NCI-H1105 (cell line): ENCODE measurements at regions not wholly inside any gene's neighbourhood (a gene's known extent, or its start where the extent isn't known, plus 50 kb on each side); places are given as distances from the start of the nearest gene placed in this dataset.
"Not testable (repeated sequence)": the region's sequence is repeated elsewhere in the genome, so short reads cannot be mapped to it uniquely, and the experiment has no call there.

Source experiments
- DNase-seq: peaks from one replicate; lab custom pipeline; 2025; lab: John Stamatoyannopoulos, UW

GRCh38 chr3:153830552-153830951 lies 290.6 kb upstream of the ARHGEF26 start:
- DNase-seq: no peak

DNA sequence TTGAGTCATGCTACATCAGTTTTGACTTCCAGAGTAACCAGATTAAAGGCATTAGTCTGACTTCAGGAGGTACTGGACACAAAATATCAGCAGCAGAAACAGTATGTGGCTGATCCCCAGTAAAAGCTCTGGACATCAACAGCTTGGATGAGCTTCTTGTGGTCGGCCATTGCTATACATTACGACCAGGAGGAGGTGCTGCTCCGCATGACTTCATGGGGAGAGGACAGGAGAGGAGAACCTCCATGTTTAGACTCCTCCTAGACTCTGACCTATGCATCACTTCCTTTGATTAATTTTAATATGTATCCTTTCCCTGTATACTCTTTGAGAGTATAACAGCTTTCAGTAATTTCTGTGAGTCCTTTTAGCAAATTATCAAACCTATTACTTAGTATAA lies 285.6 kb upstream of the ARHGEF26 start:
- no peak for DNase-seq

- DNase-seq: no peak
Observed at GRCh38 chr3:153840487-153840886, 280.7 kb upstream of the ARHGEF26 start.

GRCh38 chr3:153843994-153844393 lies 277.2 kb upstream of the ARHGEF26 start:
- DNase-seq: no peak

- no peak for DNase-seq
Observed at GRCh38 chr3:153845311-153845710, 275.9 kb upstream of the ARHGEF26 start.

DNA sequence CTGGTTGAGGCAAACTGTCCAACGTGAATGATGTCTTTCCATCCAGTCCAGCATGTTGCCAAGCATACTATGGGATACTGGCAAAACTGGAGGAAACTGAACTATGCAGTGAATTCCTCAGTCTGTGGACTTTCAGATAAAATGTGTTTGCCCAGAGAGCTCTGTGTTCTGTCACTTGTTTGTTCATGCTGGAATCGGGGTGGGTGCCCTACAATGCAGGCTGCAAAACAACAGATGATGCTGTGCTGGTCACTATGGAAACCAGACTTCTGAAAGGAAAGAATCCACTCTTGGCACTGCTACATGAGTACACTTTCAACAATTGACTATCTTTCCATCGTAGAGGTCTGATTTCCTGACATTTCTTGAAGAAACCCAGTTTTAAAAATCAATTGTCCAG lies 272.5 kb upstream of the ARHGEF26 start:
- peak; percentile 46 for DNase-seq

- DNase-seq: no peak
Observed at GRCh38 chr3:153852355-153852754, 268.8 kb upstream of the ARHGEF26 start.

DNA sequence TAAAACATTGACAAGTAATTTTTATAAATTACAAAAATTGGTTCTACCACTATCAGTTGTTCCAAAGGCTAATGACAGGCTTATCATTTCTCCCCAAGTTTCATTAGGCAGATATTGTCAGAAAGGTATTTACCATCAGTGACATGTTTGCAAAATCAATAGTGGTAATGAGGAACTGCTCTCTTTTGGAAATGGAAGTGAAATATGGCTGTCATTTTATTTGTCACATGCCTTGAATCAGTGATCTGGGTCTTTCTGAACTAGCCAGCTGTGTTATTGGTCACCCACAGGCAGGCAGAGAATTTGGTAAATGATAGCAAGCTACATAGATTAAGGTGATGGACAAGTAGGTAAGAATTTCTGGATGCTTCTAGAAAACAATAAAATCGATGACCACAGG lies 268.0 kb upstream of the ARHGEF26 start:
- DNase-seq: no peak

- no peak for DNase-seq
Observed at GRCh38 chr3:153855772-153856171, 265.4 kb upstream of the ARHGEF26 start.

GRCh38 chr3:153856932-153857331 lies 264.3 kb upstream of the ARHGEF26 start:
- DNase-seq: no peak

- DNase-seq: no peak
Observed at GRCh38 chr3:153864793-153865192, 256.4 kb upstream of the ARHGEF26 start.

DNA sequence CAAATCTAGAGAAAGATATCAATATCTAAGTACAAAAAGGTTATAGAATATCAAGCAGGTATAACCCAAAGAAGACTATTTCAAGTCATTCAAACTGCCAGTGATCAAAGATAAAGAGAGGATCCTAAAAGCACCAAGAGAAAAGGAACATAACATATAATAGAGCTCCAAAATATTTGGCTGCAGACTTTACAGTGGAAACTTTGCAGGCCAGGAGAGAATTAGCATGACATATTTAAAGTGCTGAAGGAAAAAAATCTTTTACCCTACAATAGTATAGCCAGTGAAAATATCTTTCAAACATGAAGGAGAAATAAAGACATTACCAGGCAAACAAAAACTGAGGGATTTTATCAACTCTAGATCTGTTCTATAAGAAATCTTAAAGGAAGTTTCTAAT lies 254.3 kb upstream of the ARHGEF26 start:
- no peak for DNase-seq

GRCh38 chr3:153874348-153874747 lies 246.8 kb upstream of the ARHGEF26 start:
- DNase-seq: not testable (repeated sequence)

- DNase-seq: no peak
Observed at GRCh38 chr3:153880493-153880892, 240.7 kb upstream of the ARHGEF26 start.

DNA sequence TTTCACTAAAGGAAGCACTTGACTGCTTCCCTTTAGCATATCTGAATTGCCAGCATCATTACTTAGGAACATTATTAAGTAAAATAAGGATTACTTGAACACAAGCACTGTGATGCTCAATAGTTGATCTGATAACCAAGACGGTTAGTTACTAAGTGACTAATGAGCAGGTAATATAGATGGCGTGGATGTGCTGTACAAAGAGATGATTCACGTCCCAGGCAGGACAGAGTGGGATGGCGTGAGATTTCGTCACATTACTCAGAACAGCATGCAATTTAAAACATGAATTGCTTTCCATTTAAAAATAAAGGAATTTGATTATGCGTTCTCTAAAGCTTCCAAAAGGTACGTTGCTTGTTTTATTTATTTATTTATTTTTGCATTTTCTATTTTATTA lies 240.0 kb upstream of the ARHGEF26 start:
- no peak for DNase-seq

DNA sequence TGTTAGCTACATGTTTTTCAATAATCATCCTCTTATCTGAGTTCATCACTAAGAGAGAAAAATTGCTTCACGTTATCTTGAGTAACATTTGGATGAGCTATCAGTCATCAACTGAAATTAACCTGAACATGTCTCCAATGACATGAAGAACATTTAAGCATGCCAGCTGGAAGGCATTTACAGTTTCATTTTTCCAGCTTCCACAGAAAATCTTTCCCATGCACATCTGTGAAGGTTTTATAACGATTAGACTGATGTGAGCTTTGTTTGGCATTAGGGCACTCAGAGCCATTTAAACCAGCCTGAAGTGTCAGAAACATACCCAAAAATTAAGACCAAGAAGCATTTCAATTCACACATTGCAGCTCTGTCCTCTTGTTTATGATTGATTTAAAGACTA lies 235.8 kb upstream of the ARHGEF26 start:
- no peak for DNase-seq

DNA sequence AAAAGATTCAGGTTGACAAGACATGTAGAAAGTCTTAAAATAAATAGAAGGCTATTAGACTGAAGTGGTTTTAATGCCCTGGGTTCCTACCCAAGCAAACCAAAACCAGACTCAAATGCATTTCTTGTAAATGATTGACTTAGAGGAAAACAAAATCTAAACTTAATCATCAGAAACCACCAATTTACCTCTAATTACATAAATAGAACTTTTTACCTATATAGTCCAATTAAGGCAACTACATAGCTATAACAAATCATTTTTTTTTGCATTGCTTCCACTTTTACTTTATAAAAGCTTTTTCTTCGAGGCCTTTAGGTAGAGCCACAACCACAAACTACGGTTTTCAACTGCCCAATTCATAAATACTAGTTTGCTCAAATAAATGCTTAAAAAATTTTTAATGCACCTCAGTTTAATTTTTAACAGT lies 231.3 kb upstream of the ARHGEF26 start:
- no peak for DNase-seq

DNA sequence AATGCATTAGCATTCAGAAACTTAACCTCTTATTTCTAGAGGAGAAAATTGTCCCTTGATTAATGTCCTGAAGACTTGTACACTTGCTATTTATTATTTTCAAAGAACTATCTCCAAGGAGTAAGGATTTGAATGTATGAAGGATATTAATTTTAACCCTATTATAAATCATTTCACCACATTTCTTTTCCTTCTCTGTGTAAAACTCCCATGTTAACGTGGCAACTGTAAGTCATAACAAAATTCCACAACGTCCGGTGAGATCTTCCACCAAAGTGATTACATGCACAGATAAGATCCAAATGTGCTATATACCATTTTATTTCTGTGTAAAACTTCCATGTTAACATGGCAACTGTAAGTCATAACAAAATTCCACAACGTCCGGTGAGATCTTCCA lies 229.1 kb upstream of the ARHGEF26 start:
- no peak for DNase-seq

DNA sequence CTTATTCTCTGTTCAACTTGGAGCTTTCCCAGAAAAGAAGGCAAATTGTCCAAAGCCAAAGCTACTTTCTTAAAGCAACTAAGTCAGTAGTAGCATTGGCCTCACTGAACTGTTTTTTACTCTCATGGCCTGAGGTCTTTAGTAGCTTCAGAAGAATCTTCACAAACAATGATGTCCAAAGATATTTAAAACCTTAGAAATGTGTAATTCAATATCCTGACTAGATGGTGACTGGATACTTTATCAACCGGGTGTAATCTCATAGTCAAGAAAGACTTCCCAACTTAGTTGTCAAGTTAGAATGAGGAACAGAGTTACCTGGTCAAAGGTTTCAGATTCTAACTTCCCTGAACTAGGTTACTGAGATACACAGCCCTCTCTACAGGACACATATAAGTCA lies 226.3 kb upstream of the ARHGEF26 start:
- DNase-seq: no peak

- DNase-seq: no peak
Observed at GRCh38 chr3:153896197-153896596, 225.0 kb upstream of the ARHGEF26 start.

GRCh38 chr3:153897025-153897723 lies 224.0 kb upstream of the ARHGEF26 start:
- peak; percentile 13 for DNase-seq

DNA sequence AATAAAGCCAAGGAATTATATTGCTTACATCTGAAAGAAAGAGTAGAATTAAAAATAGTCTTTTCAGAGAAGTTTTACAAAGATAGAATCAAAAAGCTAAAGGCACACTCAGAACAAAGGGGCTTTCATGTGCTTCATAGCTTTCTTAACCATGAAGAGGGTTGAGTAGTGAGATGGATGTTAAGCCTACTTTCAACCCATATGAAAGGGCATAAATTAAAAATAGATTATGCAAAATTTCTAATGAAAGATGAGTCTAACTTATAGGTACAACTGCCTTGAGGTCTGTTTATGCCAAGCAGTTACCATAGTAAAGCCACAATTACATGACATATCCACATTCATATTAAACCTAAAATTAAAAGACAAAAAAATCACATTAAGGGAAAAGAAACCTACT lies 223.3 kb upstream of the ARHGEF26 start:
- DNase-seq: no peak

DNA sequence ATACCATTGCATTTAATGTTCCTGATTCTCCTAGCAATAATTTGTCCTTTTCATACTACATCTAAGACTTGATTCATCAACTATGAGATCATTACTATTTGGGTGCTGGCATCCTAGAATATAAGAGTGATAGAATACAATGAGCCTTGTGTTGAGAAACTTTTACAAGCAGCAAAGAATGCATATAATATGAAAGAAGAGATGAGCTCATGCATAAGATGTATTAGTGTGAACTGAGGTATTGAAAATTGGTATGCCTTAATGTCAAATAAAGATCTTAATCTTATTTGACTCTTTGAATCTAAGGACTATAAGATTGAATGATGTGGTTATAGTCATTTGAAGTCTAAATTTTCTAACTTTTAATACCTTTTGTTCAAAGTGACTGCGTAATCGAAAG lies 220.0 kb upstream of the ARHGEF26 start:
- no peak for DNase-seq

DNA sequence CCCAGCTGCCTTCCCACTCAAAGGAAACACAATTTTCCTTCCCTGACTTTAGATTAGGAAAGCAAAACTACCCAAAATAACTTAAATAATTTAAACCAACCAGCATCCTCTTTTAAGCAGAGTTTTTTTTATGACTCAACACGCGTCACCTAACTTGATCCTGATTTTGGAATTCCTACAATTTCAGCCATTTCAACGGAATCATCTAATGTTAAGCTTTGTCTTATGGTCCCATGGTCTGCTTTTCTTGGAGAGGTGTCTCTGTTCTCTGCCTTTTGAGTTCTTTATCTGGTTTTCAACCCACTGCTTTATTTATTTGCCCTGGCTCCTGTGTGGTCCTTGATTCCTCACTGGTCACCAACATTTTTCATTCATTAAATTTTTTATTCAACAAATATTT lies 219.2 kb upstream of the ARHGEF26 start:
- DNase-seq: no peak
